Breast epithelium (tissue), 3 donors: ENCODE measurements at regions not wholly inside any gene's neighbourhood (a gene's known extent, or its start where the extent isn't known, plus 50 kb on each side); places are given as distances from the start of the nearest gene placed in this dataset.

ENCODE experiments used
- CTCF ChIP-seq, 3 donors: fragments of 450-650 bp; IDR thresholded peaks; one replicate each; pipeline ENCODE4 v1.5.1; 2016 to 2017; ENCODE audit warnings: antibody characterized with exemption in 3 of 3, mild to moderate bottlenecking in 3 of 3, moderate library complexity in 3 of 3
- POLR2A ChIP-seq: fragments of 450-650 bp; IDR thresholded peaks from one replicate; pipeline ENCODE4 v1.6.1; 2016; ENCODE audit warnings: antibody characterized with exemption, mild to moderate bottlenecking, moderate library complexity
- POLR2AphosphoS5 ChIP-seq, 3 donors: sonication (generic); formaldehyde crosslinking; IDR thresholded peaks; one replicate each; pipeline ENCODE4 v1.6.1; 2017; ENCODE audit warnings: antibody characterized with exemption in 3 of 3

- TF ChIP-seq POLR2A (no peak), CTCF (IDR thresholded peaks at IDR 0.05) (no peak), POLR2AphosphoS5 (IDR thresholded peaks at IDR 0.05) (no peak)
Measured at GRCh38 chr5:62980884-62981283, 402.3 kb downstream of the LRRC70 start.
